ENCODE measurements at regions not wholly inside any gene's neighbourhood (a gene's known extent, or its start where the extent isn't known, plus 50 kb on each side); places are given as distances from the start of the nearest gene placed in this dataset.

DNA sequence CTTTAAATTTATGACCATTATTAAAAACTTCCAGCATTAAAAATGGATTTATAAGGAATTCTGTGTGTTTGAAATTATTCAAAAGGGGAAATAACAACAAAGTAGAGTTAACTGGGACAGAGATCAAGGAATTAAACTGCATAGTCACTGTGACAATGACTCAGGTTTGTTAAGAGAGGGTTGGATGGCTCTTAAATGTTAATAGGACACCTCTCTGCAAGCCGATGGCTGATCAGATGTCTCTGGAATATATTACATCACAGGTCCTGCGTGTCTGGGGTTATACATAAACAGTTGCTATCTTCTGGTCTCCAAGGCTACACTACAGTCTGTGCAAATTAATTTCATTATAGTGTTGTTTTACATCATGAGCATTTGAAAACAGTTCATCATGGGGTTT, 574.3 kb downstream of the COL12A1 start:
- no peak overlapping the region for H3K4me2 ChIP-seq
- no peaks in the 10 kb centered on the region for H4K20me1 ChIP-seq (replicated peaks; ENCODE audit: insufficient read depth)
- H3K27me3 Mint-ChIP-seq (ENCODE audit: insufficient read depth, low read depth, poor library complexity) = peaks cover 5% of the 10 kb centered on the region
- no peaks in the 10 kb centered on the region for H3K4me1 ChIP-seq (ENCODE audit: insufficient read depth)
- no peak overlapping the region for H3K4me3 ChIP-seq
- no peaks in the 10 kb centered on the region for H3K27me3 ChIP-seq (ENCODE audit: insufficient read depth)
- H3K4me3 Mint-ChIP-seq = no peak overlapping the region
- TF ChIP-seq ZNF331 (CRISPR knock-in tag; IDR thresholded peaks at IDR 0.05; ENCODE audit: low read depth) (no peak), CREB1 (CRISPR knock-in tag; IDR thresholded peaks at IDR 0.05; ENCODE audit: low read depth) (no peak), REST (IDR thresholded peaks at IDR 0.05; ENCODE audit: unreplicated experiment) (no peak), EZH2 (IDR thresholded peaks at IDR 0.05; ENCODE audit: low read depth, unreplicated experiment) (no peak), EZH2phosphoT487 (IDR thresholded peaks at IDR 0.05; ENCODE audit: unreplicated experiment) (no peak), NANOG (IDR thresholded peaks at IDR 0.05; ENCODE audit: borderline replicate concordance) (no peak), ZNF114 (CRISPR knock-in tag; IDR thresholded peaks at IDR 0.05) (no peak), CTCF (conservative IDR thresholded peaks at IDR 0.05; ENCODE audit: low read depth in 2 of 2) (no peak)
- TF ChIP-seq, protein P1, sequence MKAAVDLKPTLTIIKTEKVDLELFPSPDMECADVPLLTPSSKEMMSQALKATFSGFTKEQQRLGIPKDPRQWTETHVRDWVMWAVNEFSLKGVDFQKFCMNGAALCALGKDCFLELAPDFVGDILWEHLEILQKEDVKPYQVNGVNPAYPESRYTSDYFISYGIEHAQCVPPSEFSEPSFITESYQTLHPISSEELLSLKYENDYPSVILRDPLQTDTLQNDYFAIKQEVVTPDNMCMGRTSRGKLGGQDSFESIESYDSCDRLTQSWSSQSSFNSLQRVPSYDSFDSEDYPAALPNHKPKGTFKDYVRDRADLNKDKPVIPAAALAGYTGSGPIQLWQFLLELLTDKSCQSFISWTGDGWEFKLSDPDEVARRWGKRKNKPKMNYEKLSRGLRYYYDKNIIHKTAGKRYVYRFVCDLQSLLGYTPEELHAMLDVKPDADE (IDR thresholded peaks at IDR 0.05) = no peak
- ATAC-seq = no peak
- peaks cover 14% of the 10 kb centered on the region; the same call in 1 of the 3 replicates for H3K9me3 Mint-ChIP-seq
- H3K36me3 ChIP-seq (ENCODE audit: insufficient read depth) = no peaks in the 10 kb centered on the region
- no peaks in the 10 kb centered on the region; the same call in 1 of the 2 replicates for H3K9me2 ChIP-seq (ENCODE audit: insufficient read depth)
- H3K27ac Mint-ChIP-seq = peak overlapping the region; percentile 69; the same call in 1 of the 2 replicates
- H3K36me3 Mint-ChIP-seq (ENCODE audit: low read depth) = peaks cover 2% of the 10 kb centered on the region; the same call in 1 of the 3 replicates
- no peak overlapping the region for H2AFZ ChIP-seq
- no peaks in the 10 kb centered on the region for H3K79me2 ChIP-seq (replicated peaks; ENCODE audit: insufficient read depth)
- DNase-seq (ENCODE audit: low spot score) = no peak
- no peaks in the 10 kb centered on the region for H3K4me1 Mint-ChIP-seq
- H3K27ac ChIP-seq (ENCODE audit: low read depth) = no peak overlapping the region
- H3F3A ChIP-seq (replicated peaks; ENCODE audit: low read depth) = no peaks in the 10 kb centered on the region

- DNase-seq (ENCODE audit: low spot score) (peak; percentile 11), ATAC-seq (peak; percentile 62)
- no peak overlapping the region for H3K4me2 ChIP-seq
- H3K27ac Mint-ChIP-seq = no peak overlapping the region
- H3K27me3 Mint-ChIP-seq (ENCODE audit: insufficient read depth, low read depth, poor library complexity) = no peaks in the 10 kb centered on the region
- peaks cover 7% of the 10 kb centered on the region; the same call in 1 of the 2 replicates for H3K36me3 ChIP-seq (ENCODE audit: insufficient read depth)
- H3K9me2 ChIP-seq (ENCODE audit: insufficient read depth) = no peaks in the 10 kb centered on the region; the same call in 1 of the 2 replicates
- no peaks in the 10 kb centered on the region for H3K79me2 ChIP-seq (replicated peaks; ENCODE audit: insufficient read depth)
- H3K4me3 ChIP-seq = no peak overlapping the region
- peaks cover 41% of the 10 kb centered on the region for H3K9me3 Mint-ChIP-seq
- H3K27me3 ChIP-seq (ENCODE audit: insufficient read depth) = no peaks in the 10 kb centered on the region
- peaks cover 24% of the 10 kb centered on the region for H3K36me3 Mint-ChIP-seq (ENCODE audit: low read depth)
- no peak overlapping the region for H3K4me3 Mint-ChIP-seq
- H2AFZ ChIP-seq = peak overlapping the region; percentile 72; the same call in 1 of the 2 replicates
- H3K4me1 Mint-ChIP-seq = peaks cover 4% of the 10 kb centered on the region; the same call in 2 of the 3 replicates
- no peaks in the 10 kb centered on the region for H3F3A ChIP-seq (replicated peaks; ENCODE audit: low read depth)
- H4K20me1 ChIP-seq (replicated peaks; ENCODE audit: insufficient read depth) = no peaks in the 10 kb centered on the region
- no peak overlapping the region for H3K27ac ChIP-seq (ENCODE audit: low read depth)
- H3K4me1 ChIP-seq (ENCODE audit: insufficient read depth) = no peaks in the 10 kb centered on the region
- TF ChIP-seq EZH2 (IDR thresholded peaks at IDR 0.05; ENCODE audit: low read depth, unreplicated experiment) (no peak), NANOG (IDR thresholded peaks at IDR 0.05; ENCODE audit: borderline replicate concordance) (no peak), JUNB (IDR thresholded peaks at IDR 0.05; ENCODE audit: unreplicated experiment) (no peak)
Observed at GRCh38 chr6:74626288-74626687, 579.6 kb downstream of the COL12A1 start.

All from GM23338 (cell line).